Stimulated activated CD8-positive, alpha-beta memory T cell treated with anti-CD3 and anti-CD28 coated beads, Interleukin-15, amount 100 ng/mL, for 24 hours (primary cell): ENCODE measurements at regions not wholly inside any gene's neighbourhood (a gene's known extent, or its start where the extent isn't known, plus 50 kb on each side); places are given as distances from the start of the nearest gene placed in this dataset.
"Not testable (repeated sequence)": the region's sequence is repeated elsewhere in the genome, so short reads cannot be mapped to it uniquely, and the experiment has no call there.

Experiments used
- DNase-seq: peaks from one replicate; pipeline ENCODE4 v3.0.0-alpha.2; 2020; ENCODE audit warnings: low read depth

DNA sequence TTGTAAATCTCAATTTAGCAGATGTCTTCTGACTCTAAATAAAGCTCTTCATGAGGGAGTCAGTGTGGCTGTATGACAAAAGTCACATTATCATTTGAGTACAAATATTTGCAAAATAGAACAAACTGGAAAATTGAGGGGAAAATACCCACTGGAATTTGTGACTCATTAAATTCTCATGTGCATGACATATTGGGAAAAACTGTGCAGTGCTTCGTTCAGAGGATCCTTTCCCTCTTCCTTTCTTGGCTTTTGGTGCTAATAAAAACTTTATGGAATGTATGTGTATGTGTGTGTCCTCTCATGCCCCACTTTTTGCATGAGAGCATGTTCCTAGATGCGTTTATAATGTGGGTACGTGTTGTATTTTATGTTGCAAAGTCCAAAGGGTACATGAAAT, 267.8 kb downstream of the KTN1 start:
- no peak for DNase-seq

DNA sequence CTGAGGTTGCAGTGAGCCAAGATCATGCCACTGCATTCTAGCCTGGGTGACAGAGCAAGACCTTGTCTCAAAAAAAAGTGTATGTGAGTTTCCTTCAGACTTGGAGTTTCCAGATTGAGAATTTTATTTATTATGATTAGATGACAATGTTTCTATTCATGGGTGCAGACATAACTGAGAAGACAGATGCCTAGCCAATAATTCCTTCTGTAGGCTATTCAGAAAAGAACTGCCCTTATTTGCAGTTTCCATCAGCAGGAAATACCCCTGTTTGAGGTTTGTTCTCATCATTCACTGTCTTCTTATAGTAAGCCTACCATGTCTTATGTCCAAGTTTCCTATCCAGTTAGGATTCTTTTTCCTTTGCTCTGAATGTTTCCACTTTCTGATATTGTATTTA, 269.0 kb downstream of the KTN1 start:
- DNase-seq = no peak

DNA sequence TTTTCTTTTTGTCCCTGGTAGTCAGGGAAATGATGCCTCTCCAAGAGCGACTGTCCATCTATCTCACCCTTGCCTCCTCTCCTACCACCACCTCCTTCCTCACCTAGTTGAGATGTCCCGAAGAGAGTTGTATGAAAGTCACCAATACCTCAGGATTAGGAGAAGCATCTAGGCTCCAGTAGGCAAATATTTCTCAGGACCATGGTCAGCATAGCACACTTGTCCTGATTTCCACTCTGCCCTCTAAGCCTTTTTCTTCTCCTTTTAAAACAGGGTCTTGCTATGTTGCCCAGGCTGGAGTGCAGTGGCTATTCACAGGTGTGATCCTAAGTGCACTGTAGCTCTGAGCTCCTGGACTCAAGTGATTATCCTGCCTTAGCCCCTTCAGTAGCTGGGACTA, 268.4 kb upstream of the PELI2 start:
- DNase-seq = no peak

DNA sequence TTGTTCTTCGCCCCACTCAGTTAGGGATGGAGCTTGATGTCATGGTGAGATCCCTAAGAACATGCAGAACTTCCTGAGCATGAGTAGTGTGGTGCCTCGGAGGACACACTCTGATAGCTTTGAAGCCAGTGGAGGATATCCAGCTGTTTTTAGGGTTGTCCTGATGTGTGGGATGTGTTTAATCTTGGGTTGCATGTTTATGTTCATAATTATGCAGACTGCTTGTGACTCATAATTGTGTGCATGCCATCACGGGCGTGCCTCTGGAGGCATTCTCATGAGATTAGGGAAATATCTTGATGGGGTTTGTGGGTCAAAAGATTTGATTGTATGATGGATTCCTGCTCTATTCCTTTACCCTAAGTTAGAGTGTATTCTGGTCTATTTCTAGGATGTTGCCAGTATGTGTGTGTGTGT, 267.4 kb upstream of the PELI2 start:
- DNase-seq = no peak

DNA sequence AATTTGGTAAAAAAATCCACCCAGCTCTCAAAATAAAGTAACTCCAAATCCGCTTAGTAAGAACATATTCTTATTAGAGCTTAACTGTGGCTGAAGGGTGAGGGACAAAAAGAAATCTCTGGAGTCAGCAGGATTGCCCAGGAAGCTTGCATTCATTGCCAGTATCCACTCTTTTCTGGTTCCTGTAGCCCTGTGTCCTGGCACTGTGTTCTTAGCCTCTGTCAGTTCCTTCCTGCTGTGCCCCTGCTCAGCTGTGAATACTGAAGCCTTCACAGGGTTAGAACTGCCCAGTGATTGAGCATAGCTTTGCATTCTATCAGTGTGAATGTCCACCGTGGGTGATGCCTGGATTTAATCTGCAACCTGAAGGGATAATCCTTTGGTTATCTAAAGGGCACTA, 266.9 kb upstream of the PELI2 start:
- no peak for DNase-seq

DNA sequence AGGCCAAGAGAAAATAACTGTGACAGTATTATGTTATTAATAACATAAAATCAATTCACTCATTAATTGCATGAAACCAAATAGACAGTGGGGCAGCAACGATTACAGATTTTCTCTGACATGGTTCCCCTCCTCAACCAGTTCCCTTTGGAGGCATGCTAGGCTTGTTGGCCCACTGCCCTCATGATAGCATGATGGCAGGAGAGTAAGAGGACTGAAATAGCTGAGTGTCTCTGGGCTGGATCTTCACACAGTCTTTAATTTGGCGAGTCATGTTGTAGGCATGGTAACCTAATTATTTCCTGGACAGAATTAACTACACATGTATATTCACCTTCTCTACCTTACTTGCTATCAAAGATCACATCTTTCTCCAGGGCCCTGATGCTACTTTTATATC, 266.2 kb upstream of the PELI2 start:
- no peak for DNase-seq

DNA sequence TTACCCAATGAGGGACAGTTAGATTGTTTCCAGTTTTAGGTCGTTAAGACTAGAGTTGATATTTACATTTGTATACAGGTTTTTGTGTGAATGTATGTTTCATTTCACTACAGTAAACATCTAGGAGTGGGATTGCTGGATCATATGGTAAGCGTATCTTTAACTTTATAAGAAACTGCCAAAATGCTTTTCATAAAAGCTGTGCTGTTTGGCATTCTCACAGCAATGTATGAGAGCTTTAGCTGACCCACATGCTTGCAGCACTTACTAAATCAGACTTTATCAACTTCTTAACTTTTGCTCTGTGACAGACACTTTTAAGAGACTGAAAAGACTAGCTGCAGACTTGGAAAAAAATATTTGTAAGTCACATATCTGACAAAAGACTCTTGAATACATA, 262.5 kb upstream of the PELI2 start:
- no peak for DNase-seq

DNA sequence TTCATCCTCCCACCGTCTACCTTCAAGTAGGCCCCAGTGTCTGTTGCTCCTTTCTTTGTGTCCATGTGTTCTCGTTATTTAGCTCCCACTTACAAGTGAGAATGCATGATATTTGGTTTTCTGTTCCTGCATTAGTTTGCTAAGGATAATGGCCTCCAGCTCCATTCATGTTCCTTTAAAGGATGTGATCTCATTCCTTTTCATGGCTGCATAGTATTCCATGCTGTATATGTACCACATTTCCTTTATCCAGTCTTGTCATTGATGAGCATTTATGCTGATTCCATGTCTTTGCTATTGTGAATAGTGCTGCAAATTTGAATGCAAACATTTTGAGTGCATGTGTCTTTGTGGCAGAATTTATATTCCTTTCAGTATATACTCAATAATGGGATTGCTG, 259.6 kb upstream of the PELI2 start:
- no peak for DNase-seq

DNA sequence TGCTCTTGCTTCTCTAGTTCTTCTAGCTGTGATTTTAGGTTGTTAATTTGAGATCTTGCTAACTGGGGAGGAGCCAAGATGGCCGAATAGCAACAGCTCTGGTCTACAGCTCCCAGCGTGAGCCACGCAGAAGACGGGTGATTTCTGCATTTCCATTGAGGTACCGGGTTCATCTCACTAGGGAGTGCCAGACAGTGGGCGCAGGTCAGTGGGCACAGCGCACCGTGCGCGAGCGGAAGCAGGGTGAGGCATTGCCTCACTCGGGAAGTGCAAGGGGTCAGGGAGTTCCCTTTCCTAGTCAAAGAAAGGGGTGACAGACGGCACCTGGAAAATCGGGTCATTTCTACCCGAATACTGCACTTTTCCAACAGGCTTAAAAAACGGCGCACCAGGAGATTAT, 256.6 kb upstream of the PELI2 start:
- not testable (repeated sequence) for DNase-seq

DNA sequence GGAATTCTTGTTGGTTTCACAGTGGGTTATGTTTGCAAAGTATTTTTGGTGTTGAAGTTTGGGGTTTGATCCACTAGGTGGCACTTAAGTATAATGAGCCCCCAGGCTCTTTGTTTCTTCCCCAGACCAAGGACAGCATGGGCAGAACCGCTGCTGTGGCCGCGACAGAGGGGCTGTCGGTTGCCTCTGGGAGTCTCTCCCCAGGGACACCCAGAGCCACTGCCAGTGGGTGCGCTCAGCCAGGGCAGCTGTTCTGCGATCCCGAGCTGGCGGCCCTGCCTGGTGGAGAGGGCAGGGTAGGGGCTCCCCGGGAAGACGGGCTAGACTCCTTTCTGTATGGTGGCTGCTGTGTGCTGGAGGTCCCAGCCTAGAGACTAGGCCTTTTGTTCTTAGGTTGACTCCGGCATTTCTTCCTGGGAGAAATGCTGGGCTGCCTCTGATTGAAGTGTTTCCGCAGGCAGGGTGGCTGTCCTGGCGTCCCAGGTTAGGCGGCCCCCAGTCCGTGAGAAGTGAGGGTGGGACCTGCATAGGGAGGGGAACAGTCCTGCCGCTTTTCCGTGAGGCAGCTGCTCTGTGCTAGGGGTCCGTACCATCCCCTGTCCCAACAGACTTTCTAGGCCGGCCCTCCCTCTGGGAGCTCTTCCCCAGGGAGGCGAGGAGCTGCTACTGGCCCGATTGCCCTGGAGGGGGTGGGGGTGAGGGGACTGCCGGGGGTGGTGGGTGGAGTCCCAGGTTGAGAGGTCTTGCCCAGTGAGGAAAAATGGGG, 253.1 kb upstream of the PELI2 start:
- DNase-seq = no peak

DNA sequence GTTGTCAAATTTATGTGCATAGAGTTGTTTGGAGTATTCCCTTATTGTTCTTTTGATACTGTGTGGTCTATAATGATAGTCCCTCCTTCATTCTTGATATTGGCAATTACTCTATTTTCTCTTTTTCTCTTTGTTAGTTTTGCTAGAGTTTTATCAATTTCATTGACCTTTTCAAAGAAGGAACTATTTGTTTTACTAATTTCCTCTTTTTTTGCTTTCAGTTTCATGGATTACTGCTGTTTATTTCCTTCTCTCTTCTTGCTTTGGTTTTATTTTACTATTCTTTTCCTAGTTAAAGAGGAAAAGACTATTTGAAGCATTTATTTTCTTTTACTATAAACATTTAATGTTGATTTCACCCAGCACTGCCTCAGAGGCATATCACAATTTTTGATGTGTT, 250.9 kb upstream of the PELI2 start:
- no peak for DNase-seq

DNA sequence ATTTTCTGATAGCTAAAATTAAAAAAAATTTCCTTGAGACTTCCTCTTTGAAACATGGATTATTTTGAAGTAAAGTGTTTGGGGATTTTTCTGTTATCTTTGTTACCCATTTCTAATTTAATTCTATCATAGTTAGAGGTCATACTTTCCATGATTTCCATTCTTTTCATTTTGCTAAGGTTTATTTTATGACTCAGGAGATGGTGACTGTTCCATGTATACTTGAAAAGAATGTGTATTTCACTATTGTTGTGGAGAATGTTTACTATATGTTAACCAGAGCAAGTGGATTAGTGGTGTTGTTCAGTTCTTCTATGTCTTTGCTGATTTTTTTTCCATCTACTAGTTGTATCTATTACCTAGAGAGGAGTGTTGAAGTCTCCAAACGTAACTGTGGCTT, 250.5 kb upstream of the PELI2 start:
- DNase-seq = no peak

DNA sequence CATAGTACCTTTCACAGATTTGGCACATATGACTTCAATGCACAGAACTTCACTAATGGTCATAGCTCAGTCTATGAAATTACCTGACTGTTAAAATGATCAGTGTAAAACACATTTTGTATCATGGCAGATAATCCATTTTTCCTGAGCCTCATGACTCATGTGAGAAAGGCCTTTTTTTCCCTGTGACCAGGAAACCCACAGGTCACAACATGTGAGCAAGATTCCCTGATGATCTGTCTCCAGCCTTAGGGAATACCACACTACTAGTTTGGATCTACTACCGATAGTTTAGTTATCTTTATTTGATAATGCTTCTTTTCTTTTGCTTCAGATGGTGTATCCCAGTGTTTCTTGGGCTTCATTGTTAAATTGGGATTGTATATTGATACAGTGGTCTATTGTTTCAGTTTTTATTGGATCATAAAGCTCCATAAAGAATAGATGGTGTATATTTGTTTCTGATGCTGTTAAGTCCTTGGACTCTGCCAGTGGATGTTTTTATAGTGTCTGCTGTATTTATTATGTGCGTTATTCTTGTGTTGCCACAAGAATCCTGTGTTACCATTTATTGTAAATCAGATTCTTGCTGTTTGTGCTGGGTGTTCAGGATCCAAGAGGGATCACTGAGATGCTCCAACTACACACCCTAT, 248.7 kb upstream of the PELI2 start:
- DNase-seq = no peak

DNA sequence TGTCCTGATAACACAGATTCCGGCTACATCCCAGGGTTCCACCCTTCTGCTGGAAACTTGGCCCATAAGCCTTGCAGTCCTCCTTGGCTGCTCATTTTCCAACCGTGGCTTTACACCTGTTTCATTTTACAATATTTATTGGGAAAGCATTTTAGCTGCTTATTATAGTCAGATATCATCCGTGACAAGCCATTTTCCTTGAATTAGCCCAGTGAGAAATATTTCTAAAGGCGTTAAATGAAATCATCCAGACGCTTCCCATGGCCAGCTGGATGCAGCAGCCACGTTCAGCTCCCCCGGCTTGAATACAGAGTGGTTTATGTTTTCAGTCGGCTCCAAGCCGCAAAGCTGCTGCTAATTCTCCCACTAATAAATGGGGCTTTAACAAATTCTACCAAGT, 245.0 kb upstream of the PELI2 start:
- DNase-seq = no peak

DNA sequence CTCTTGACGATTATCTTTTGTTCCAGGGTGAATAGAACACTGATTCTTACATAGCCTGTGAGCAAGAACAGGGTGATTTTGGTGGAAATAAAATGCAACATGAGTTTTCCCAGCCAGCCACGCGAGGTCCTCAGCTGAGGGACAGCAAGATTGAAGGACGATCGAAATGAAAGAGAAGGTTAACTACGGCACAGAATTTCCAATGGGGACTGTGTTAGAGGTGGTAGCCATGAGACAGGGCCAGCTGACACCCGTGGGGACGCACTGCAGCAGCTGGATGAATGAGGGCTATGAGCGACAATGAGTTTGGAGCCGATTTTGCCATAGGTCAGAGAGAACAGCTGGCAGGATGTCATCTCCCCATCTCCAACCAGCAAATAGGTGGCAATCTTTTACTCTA, 243.4 kb upstream of the PELI2 start:
- DNase-seq = no peak

DNA sequence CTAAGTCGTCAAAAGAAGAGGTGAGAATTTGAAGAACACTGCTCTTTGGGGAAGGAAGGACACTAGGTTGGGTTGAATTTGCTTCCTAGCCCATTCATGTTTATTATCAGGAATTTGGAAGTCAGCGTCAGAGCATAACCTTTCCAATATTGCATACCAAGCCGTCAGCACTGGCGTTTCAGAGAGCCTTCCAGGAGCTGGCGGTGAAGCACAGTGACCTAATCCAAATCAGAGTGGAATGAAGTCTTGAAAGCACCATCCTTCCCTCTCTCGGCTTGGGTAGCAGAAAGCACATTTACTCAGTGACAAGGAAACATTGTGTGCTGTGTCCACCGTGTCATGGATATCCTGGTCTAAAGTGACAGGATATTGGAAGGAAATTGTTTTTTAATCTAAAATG, 240.3 kb upstream of the PELI2 start:
- no peak for DNase-seq

DNA sequence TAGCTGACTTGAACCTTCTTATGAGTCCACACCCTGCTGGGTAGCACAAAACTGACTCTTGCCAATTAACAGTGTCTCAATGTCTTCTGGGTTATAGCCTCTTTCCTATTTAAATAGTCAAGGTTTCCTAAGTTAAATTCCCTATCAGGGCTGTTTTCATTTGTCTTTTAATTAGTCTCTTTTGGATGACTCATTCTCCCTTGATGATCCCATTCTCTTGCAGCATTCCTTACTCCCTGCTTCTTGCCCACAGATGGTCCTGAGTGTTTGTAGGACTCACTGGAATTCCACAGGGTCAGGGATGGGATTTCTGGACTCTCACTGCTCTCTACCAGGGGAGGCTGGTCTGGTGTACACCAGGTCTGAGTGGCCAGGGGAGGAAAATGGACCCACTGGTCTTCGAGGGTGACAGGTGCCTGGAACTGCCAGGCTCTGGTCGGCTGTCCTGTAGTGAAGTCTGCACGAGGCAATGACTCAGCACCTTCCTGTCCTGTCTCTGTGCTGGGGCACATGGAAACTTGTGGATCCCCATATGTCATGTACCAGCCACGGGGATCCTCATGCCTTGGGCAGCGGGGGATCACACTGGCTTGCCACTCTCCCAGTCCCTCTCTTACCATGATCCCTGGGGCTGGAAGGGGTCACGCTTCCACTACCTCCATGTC, 236.5 kb upstream of the PELI2 start:
- DNase-seq = no peak

DNA sequence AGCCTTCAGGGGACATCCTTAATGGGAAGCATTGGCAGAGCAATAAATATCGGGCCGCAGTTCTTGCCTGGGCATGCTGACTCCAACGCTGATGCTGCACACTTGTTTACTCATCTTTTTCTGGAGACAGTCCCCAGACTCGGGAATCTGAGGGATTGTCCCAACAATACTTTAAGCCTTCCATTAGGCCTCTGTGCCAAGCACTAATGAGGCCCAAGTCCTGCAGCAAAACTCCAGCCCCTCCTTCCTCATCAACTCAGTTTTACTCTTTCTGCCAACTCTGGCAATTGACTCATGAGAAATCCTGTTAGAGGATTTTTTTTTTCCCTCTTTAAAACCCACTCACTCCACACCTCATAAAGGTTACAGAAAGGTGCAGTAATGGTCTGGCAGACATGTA, 233.4 kb upstream of the PELI2 start:
- no peak for DNase-seq

DNA sequence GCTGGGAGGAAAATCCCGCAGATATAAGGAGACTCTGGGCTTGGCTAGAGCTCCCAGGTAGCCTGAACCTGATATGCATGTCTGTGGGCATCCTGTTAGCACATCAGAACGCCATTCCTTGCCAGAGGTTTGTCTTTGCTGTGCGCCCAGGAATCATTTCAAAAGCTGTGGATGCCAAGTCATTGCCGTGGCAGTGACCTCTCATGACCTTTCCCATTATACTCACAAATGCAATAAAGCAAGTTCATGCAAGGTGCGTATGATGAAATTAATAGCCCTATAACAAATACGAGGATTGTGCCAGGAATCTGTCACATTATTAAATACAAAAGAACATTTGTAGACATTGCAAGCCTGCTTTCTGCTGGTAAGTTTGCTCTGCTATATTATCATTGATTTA, 229.1 kb upstream of the PELI2 start:
- no peak for DNase-seq

DNA sequence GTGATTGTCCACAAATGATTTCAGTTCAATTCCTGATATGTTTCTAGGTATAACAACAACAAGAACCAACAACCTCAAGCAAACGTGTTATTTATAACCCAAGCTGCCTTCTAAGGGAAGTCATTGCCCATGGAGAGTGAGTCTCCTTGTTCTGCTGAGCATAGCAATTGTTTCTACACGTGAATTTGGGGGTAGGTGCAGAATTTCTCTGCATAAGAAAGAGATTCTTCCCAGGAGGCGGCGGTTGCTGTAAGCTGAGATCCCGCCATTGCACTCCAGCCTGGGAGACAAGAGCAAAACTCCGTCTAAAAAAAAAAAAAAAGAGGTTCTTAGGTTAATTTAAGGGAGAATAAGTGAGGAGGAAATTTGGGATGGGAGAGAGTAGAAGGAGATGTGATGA, 226.5 kb upstream of the PELI2 start:
- no peak for DNase-seq

DNA sequence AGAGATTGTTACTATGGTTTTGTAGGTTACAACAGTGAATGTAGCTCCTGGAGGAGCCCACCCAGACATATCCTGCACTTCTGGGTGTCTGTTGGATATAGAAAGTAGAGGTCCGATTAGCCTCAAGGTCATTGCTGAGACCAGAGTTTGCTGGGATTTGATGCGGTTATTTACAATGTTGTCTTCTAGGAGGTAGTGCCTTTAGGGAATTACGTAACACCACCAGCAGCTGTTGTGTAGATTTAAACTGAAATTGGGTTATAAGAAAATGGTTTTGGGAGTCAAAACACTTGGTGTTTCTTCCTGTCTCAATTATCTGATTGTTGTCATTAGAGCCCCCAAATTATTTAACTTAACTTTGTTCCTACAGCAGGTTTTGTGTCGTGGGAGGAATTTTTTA, 225.3 kb upstream of the PELI2 start:
- no peak for DNase-seq

DNA sequence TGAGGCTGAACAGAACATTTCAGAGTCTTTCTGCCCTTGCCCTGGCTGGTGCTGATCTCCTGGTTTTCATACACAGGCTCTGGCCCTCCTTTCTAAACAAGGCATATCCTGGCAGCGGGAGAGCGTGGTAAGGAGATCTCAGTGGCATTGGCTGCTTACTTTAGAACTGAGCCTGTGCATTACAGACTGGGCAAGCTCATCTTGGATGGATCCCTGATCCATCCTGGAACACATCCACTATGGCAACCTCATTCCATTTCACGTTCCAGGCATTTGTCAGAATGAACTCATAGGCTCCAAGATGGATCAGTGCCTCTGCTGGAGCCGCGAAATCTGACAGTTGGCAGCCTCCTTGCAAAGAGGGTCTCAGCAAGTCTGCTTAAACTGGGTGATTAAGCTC, 224.5 kb upstream of the PELI2 start:
- no peak for DNase-seq

DNA sequence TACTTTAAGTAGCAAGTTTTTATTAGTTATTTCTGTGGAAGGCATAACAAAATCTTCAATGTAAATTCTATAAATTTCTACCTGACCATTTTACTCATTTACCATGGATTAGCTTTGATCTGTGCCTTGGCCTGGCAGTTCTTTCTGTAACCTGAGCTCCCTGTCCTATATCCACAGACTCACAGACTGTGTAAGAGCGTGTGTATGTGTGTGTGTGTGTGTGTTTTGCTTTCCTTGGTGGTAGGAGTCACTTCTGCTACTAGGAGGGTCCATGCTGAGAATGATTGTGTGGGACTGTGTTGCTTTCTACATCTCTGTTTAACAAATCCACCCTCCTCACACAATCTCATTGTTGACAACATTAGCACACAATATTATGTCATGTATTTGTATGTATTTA, 221.2 kb upstream of the PELI2 start:
- no peak for DNase-seq

DNA sequence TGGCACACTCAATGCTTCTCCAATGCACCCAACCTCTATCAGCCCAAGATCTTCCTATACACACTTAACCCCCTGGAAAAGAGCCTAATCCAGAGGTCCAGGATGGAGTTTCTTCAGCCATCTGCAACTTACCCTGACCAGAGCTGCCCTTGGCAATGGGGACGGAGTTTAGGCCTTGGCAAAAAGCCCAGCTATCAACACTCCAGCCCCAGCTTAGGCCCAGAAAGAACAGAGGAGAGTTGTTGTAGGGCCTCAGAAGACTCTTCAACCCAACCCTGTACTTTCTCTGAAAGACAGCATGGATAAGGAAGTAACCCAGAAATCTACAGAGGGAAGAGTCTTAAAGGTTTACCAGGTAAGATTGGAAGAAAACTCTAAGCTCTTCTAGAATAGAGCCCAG, 219.3 kb upstream of the PELI2 start:
- no peak for DNase-seq
